GM23248 (cell line): ENCODE measurements at regions not wholly inside any gene's neighbourhood (a gene's known extent, or its start where the extent isn't known, plus 50 kb on each side); places are given as distances from the start of the nearest gene placed in this dataset.

Experiments used
- EZH2 ChIP-seq: fragments of 200-600 bp; sonication (generic); IDR thresholded peaks from 2 replicates; pipeline ENCODE4 v1.6.1; 2018; ENCODE audit warnings: antibody characterized with exemption, mild to moderate bottlenecking; ENCODE audit not compliant: insufficient read depth, poor library complexity, severe bottlenecking
- EZH2phosphoT487 ChIP-seq: fragments of 200-600 bp; sonication (generic); IDR thresholded peaks from 2 replicates; pipeline ENCODE4 v1.6.1; 2018; ENCODE audit warnings: antibody characterized with exemption, moderate library complexity, mild to moderate bottlenecking, low read depth; ENCODE audit not compliant: insufficient read depth

GRCh38 chr14:61899497-61899896 is 137.3 kb downstream of the SNAPC1 start:
- no peak for TF ChIP-seq EZH2
- TF ChIP-seq EZH2phosphoT487, result no peak
